Activated naive CD4-positive, alpha-beta T cell (primary cell): ENCODE measurements at regions not wholly inside any gene's neighbourhood (a gene's known extent, or its start where the extent isn't known, plus 50 kb on each side); places are given as distances from the start of the nearest gene placed in this dataset.
A peak's percentile ranks its signal among the peaks of the same experiment; 100 is the strongest.

Source experiments
- DNase-seq, 4 experiments: peaks; one replicate each; lab custom pipeline; 2025; lab: John Stamatoyannopoulos, UW

DNA sequence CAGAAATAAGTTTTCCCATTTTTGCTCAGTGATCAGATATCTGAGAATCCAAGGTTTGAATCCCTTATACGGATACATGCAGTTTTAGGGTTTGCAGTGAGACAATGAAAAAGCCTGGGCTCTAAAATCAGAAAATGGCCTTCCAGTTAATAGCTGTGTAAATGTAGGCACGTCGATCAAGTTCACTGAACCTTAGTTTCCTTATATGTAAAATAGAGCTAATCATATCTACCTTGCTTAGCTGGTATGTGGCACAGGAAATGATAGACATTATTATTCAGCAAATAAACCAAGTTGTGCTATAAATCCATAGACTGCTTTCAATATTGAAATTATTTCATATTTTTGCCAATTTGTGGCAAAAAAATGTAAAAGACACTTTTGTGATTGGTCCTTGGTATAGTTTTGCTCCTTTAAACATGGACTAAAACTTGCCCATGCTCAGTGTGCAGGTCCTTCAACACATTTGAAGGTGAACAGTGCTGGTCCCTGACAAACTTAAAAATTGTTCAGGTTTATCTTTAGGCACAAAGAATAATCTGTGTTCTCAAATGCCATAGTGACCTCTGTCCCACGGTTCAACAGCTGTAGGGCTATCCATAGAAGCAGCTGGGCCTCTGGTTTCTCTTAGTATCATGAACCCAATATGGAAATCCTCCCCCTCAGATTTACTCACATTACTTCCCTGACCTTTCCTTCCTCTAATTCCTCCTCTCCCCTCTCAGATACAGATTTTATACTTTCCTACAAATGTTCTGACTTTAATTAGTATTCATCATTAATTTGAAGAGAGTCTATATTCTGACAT, 51.0 kb downstream of the CCDC54 start:
- DNase-seq = no peak

DNA sequence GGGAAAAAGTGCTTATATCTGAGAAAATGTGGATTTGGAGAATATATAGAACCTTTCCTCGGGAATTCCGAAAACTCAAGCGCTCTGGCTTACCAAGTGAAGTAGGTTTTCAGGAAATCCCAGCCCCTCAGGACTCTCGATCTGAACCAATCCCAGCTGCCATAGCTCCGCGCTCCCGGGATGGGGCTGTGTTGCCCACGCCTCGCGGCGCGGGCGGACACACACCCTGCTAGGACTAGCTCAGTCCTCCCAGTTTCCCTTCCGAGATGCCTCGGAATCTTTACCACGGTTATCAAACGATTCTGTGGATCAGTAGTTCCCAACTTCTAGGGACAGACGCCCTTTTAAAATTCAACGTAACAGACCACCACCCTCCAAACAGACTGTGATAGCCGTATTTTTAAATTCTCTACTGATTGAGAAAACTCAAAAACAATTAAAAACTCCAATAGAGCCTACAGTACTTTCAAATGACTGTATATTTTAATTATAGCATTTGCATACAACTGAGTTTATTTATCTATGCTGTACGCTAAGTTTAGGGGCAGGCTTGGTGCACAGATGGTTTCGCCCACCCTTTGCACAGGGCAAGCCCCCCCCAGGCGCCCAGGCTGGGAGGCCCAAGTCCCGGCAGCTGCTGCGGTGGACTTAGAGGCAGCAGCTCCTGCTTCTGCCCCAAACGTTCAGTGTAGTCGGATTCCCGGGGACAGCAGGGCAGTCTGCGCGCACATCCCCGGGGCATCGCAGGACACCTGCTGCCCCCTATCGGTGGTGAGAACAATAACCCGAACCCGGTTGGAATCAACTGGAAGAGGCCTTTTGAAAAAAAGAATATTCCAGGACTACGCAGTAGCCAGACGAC, 52.3 kb downstream of the CCDC54 start:
- DNase-seq = peak; percentile 4 to 38 (median 26)

DNA sequence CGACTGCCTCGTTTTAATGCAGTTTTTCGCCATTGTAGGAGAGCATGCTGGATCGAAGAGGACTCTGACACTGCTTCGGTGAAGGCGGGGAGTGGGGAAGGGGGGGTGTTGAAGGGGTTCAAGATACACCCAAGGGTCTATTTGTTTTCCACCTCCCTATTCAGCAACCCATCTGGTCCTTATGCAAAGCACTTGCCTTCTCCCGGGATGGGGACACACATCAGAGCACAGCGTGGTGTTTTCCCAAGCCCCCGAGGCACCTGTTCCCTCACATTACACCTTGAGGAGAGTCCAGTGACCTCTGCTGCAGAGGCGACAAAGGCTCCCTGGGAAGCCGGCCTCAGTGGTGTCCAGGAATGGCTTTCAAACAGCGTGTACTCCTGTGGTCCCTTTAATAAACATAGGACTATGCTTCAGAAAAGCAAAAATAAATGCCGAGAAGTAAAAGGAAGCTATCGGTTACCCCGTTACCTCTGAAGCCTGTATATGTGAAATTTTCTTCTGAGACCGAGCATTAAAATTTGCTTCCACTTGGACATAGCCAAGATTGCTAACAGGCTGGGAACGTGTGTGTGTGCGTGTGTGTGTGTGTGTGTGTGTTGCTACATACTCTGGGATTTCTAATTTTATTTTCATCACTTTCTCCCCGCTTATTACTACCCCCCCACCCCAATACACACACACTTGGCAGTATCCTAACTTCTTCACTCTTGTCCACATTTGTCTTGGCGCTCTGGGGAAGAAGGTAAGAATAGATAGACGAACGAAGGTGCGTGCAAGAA, 53.2 kb downstream of the CCDC54 start:
- DNase-seq = peak in 1 of 4 experiments; percentile 4

DNA sequence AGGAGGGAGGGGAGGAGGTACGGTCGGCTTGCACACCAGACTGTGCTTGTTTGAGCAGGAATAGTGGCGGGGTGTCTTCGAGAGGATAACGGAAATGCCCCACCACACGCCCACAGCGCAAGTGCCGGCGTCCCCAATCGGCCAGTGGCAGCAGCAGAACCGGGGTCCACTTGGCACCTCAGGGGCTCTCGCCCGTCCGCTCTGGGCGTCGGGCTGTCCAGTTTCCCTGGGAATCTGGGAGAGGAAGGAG, 53.7 kb downstream of the CCDC54 start:
- peak in 1 of 4 experiments; percentile 6 for DNase-seq

DNA sequence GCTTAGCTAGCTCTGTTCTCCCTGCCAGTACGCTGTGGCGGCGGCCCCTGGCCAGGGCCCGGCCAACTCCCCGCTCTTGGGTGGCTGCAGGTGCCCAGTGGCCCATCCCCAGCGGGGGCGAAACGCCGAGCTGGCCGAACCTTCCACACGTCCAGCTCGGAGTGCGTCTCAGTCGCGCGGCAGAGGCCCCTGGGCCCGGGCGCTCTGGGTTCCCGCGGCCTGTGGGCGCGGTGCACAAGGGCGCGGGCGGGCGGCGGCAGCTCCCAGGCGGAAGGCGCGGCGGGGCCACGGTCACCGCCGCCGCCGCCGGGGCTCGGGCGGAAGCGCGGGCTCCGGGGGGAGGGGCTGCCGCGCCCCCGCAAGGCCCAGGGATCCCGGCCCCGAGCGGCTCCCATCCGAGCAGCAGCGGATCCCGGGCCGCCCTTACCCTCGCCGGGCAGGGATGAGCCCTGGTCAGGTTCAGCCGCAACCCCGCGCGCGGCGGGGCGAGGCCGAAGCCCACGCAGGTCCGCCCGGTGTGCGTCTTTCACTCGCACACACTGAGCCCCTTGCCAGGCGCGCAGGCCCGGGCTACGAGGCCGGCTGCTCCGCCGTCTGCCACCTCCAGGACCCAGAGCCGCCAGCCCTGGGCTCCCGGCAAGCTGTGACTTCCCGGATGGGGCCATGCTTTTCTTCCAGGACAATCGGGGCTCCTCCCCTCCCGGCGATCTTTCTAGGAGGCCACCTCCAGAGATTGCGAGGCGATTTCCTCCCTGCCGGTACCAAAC, 54.2 kb downstream of the CCDC54 start:
- peak in 3 of 4 experiments; percentile 8 to 24 (median 10) for DNase-seq

DNA sequence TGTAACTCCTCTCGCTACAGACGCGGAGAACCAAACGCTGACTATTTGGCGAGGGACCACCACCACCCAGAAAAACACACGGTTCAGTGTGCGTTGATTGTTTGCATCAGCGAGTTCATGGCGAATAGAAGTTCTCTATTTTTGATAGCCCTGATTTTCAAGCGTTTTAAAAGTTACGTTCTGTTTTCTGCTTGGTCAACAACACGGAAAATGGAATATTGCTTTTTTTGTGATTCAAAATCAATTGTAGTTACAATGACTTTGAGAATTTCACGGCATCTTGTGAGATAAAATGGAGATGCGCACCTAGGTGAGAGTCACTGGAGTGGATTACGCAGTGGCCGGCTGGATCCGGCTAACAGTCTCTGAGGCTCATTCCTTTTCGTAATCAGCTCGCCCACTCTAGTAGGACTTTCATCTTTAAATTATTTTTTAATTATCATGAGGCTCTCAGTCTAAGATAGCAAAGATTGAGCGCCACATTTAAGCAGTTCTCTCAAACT, 54.8 kb downstream of the CCDC54 start:
- DNase-seq = no peak

DNA sequence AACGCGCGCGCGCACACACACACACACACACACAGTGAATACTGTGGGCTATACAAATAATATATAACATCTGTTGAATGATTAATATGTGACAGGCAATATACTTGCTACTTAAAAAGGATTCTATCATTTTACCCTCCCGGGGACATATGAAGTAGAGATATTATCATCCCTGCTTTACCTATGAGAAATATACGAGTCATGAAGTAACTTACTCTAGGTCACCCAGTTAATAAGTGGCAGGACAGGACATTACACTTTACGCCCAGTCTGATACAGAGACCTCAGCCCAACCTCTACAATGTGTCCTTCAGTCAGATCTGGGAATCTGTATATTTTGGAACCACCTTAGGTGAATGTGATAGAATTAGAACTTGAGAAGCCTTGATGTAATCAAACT, 55.4 kb downstream of the CCDC54 start:
- DNase-seq = no peak

DNA sequence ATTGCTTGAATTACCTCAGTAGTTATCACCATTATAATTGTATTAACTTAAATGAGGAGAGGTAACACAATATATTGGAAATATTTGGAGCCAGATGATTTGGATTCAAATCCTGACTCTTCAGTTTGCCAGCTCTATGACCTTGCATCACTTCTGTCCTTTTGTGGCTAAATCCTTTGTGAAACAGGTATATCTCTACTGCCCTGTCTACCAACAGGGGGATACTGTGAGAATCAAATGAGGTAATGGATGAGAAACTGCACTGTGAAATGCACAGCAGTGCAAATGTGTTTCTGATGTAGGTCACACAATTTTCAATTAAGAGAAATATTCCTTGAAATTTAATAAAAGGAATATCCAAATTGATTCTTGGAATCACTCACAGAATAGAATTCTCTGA, 58.8 kb downstream of the CCDC54 start:
- no peak for DNase-seq

DNA sequence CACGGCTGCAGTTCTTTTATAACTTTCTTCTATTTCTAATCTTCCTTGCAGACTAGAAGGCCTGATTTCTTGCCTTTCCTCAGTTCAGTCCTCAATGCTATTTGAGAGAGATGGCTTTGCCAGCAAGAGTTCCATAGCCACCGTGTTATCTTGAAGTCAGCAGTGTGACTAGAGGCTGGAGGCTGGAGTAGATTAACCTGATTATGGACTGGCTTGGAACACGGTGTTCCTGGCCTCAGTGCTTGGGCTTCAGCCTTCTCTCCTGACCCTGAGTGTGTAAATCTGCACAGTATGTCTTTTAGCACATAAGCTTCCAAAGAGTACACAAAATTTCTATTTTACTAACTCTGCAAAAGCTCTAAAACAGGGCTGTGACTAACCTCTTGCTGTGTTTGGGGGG, 61.4 kb downstream of the CCDC54 start:
- DNase-seq = no peak

DNA sequence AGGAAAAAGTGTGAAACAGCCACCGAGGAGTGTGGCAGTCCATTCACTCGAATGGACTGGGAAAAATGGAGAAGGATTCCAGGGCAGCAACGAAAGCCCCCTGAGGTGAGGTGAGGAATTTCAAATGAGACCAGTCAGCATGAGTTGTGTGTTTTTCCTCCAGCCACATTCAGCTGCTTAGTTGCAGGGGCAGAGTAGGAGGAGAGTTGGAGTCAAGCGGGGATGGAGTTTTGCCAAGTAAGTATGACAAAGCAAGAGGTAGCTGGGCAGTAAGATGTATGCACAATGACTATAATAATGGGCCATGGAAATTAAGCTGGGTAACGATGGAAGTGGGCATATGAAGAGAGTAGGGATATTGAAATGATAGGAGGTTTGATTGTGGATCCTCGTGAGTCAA, 64.4 kb downstream of the CCDC54 start:
- DNase-seq = no peak

DNA sequence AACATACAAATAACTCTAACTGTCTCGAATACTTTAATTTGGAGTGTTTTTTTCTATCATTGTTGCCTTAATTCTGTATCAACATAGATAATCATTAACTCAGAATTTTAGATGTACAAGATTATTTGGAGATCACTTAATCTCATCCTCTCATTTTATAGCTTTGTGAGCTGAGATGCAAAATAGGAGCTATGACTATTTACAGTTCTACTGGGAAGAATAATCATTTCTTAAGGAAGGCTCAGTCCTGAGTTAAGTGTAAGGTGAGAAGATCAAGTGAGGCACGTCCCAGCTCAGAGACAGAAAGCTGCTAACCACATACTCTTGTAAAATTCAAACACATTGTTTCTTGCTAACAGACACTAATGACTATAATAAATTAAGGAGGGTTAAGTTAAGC, 66.2 kb downstream of the CCDC54 start:
- DNase-seq = no peak

DNA sequence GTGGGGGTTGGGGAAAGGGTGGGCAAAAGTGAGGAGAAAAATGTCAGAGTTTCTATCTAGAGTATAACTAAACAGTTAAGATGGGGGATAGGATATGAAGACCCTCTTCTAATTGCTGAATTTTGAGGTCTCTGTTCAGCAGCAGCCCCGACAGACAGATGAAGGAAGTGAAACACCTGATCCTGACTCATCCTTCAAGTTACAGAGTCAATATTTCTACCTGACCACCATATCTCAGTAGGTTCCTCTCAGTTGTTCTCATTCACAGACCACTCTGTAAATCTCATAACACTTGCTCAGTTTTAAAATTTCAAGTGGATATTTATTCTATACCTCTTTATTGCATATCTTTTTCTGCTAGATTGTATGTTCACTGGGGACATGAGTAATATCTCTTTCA, 69.5 kb downstream of the CCDC54 start:
- no peak for DNase-seq

DNA sequence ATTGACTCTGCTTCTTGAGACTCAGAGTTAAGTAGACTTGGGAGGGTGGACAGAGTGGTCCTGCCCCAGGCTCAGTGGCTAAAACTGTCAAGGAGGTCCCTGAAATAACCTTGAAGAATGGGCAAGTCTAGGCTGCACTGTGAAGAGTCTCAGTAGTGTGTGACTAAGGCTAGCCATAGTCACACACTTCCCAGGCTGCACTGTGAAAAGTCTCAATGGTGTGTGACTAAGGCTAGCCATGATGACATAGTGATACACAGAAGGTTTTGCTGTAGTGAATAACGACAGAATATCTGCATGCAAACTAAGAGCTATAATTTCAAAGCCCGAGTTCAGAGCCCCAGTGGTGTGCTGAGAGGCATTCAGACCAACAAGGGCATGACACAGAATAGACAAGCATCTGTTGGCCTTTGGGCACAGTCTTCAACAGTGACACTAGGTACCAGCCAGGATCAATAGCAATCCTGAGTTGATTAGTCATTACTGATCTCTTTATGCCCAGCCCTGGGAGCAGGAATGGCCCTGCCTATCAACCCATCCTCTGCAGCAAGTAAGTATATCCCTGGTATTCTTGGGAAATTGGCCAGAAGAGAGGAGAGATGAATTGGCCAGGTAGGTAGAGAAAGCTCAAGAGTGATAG, 72.4 kb upstream of the BBX start:
- no peak for DNase-seq

DNA sequence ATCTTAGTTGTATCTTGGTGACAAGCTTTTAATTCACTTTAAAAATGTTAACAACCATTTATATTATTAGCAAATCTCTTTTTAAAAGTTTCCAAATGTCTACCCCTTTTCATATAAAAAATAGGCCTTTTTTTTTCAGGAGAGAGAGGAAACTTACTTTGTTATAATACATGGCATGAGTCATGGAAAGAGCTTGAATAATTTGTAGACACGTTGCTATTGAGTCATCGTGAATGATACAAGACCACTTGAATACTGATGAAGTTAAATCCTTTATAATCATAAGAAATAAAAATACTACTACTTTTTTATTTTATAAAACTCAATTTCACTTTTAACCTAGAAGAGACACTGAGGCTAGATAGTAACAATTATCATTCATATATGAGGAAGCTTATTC, 70.3 kb upstream of the BBX start:
- DNase-seq = no peak

DNA sequence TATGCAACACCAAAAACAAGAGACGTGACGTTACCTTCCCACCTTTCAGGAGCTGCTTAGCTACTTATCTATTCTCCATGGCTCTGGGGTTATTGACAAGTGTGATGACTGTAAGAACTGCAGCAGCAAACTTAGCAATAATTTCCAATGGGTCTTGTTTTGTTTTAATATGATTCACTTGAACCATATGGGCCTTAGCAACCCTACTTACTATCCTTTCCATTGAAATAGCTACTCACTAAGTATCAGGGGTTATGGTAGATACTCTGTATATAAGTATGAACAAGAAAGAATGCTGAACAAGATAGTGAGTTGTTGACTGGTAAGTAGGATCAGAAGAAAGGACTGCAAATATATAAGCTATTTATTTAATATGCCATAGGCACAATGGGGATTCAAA, 69.3 kb upstream of the BBX start:
- no peak for DNase-seq

DNA sequence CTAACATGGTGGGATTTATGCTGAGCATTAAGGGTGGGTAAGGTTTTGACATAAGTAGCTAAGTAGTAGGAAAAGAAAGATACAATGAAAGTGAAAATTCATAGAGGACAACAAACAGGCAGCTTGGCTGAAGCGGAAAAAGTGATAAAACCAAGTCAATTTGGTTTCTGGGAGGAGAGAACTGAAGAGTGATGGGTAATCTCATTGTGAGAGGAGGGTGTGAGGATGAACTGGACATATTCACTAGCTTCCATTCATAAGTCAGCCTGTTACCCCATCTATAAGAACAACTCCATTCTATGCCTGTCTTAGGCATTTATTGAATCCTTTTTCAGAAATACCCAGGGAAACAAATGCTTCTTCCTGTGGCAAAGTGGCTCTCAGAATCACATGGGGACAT, 67.1 kb upstream of the BBX start:
- DNase-seq = no peak

DNA sequence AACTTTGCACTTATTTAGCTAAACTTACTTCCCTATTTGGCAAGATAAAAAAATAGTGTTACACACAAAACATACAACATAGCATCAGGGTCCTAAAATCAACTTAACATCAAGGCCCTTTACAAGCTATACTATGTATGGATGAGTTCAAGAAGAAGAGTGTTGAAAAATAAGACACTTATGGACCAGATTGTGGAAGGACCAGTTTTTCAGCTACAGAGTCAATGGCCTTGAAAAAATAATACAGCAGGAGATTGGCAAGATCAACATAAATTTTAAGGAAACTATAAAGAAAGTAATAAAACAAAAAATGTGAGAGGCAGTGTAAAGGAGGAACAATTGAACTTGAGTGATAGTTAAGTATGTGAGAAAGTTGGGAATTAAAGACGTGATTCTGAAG, 66.3 kb upstream of the BBX start:
- DNase-seq = no peak

DNA sequence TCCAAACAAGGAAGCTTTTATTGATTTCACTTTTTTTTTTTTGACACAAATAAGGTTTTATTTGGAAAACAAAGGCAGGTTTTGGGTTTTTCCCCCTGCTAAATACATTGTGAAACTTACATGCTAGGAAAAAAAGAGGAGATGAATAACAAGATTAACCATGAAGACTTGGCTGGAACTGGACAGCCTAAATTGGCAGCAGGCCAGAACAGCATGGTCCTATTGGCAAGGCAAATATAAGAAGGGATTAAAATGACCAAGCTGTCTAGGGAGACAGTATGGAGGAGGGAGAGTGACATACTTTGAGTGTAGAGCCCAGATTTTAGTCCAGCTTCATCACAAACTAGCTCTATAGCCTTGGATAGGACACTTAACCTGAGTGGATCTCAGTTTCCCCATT, 63.9 kb upstream of the BBX start:
- DNase-seq = no peak

DNA sequence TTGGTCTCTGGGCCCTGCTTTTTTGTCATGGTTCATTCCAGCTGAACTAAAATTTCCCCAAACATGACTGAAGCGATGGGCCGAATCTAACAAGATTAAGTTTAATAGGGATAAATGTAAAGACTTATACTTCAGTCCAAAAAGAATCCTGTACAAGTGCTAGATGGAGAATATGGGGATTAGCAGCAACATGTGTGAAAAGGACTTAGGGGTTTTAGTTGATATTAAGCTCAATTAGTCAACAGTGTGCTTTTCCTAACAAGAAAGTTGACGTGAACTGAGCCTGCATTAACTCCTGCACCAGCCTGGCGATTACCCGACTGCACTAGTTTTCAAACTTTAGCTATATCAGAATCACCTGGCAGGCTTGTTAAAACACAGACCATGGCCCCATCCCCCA, 61.0 kb upstream of the BBX start:
- DNase-seq = no peak

DNA sequence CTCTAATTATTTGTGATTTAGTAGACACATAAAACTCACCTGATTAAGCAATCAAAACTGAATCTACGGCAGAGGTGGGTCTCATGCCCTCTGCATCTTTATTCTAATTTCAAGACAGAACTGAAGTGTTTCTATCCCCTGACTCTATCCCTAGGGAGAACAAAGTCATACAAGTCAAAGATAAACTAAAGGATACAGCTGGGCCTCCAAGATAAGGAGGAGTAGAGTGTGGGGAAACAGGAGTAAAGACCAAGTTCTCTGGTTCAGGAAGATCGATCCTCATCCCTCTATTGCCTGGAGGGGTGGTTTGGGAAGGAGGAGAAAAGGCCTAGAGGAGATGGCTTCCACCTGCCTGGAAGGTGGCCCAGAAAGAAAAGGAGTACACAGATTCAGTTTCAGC, 58.7 kb upstream of the BBX start:
- DNase-seq = no peak

DNA sequence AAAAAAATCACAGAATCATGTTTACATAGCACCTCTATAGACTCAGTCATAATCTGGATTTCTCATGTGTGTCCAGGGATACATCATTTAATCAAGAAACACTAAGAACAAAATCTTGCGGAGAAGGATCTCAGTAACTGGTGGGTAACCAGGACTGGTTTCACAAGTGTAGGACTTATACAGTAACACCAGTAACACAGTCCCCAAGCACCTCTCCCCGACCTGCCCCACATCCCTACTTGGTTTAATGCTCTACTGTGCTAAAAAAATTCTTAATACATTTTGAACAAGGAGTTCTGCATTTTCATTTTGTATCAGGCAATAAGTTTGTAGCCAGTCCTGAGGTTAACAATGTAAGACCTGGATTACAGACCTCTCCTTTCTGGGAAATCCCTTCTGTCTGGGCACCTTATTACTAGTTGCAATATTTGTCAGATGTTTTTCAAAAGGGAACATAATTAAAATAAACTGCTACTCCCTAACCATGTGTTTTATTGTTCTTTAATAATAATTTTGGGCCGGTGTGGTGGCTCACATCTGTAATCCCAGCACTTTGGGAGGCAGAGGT, 57.6 kb upstream of the BBX start:
- DNase-seq = no peak
